ENCODE measurements at regions not wholly inside any gene's neighbourhood (a gene's known extent, or its start where the extent isn't known, plus 50 kb on each side); places are given as distances from the start of the nearest gene placed in this dataset.
"Not testable (repeated sequence)": the region's sequence is repeated elsewhere in the genome, so short reads cannot be mapped to it uniquely, and the experiment has no call there.

- no peak for DNase-seq
These were observed 402.3 kb upstream of the GYPC start for GRCh38 chr2:126253669-126254068.

- DNase-seq: no peak
These were observed 391.3 kb upstream of the GYPC start for GRCh38 chr2:126264625-126265024.

GRCh38 chr2:126269911-126270310 lies 386.0 kb upstream of the GYPC start:
- no peak for DNase-seq

GRCh38 chr2:126270587-126270986 lies 385.4 kb upstream of the GYPC start:
- DNase-seq: no peak

GRCh38 chr2:126272401-126272800 lies 383.6 kb upstream of the GYPC start:
- DNase-seq: no peak

GRCh38 chr2:126275098-126275497 lies 380.9 kb upstream of the GYPC start:
- no peak for DNase-seq

- not testable (repeated sequence) for DNase-seq
These were observed 379.7 kb upstream of the GYPC start for GRCh38 chr2:126276268-126276667.

- no peak for DNase-seq
These were observed 367.6 kb upstream of the GYPC start for GRCh38 chr2:126288362-126288761.

GRCh38 chr2:126293962-126294361 lies 362.0 kb upstream of the GYPC start:
- DNase-seq: not testable (repeated sequence)

- DNase-seq: no peak
These were observed 356.4 kb upstream of the GYPC start for GRCh38 chr2:126299469-126299976.

- DNase-seq: no peak
These were observed 355.6 kb upstream of the GYPC start for GRCh38 chr2:126300348-126300747.

GRCh38 chr2:126302043-126302442 lies 353.9 kb upstream of the GYPC start:
- DNase-seq: no peak

GRCh38 chr2:126303113-126303512 lies 352.8 kb upstream of the GYPC start:
- DNase-seq: no peak

- no peak for DNase-seq
These were observed 351.8 kb upstream of the GYPC start for GRCh38 chr2:126304154-126304553.

GRCh38 chr2:126306539-126306938 lies 349.4 kb upstream of the GYPC start:
- DNase-seq: no peak

- DNase-seq: no peak
These were observed 348.2 kb upstream of the GYPC start for GRCh38 chr2:126307740-126308139.

GRCh38 chr2:126309185-126309584 lies 346.8 kb upstream of the GYPC start:
- no peak for DNase-seq

- DNase-seq: no peak
These were observed 343.4 kb upstream of the GYPC start for GRCh38 chr2:126312579-126312978.

- no peak for DNase-seq
These were observed 340.1 kb upstream of the GYPC start for GRCh38 chr2:126315828-126316227.

GRCh38 chr2:126317790-126318431 lies 338.0 kb upstream of the GYPC start:
- no peak for DNase-seq

GRCh38 chr2:126322342-126322741 lies 333.6 kb upstream of the GYPC start:
- no peak for DNase-seq

GRCh38 chr2:126325202-126325601 lies 330.8 kb upstream of the GYPC start:
- no peak for DNase-seq

- no peak for DNase-seq
These were observed 326.8 kb upstream of the GYPC start for GRCh38 chr2:126329173-126329572.

GRCh38 chr2:126342457-126342856 lies 313.5 kb upstream of the GYPC start:
- no peak for DNase-seq

GRCh38 chr2:126343136-126343535 lies 312.8 kb upstream of the GYPC start:
- DNase-seq: no peak

Data from HCEC 1CT (cell line).